ENCODE measurements at regions not wholly inside any gene's neighbourhood (a gene's known extent, or its start where the extent isn't known, plus 50 kb on each side); places are given as distances from the start of the nearest gene placed in this dataset.

- no peaks in the 10 kb centered on the region for H3K36me3 ChIP-seq
- H3K4me1 ChIP-seq, result peaks cover 0 to 5% (median 0%) of the 10 kb centered on the region in 4 donors
- DNase-seq (ENCODE audit: extremely low spot score), result no peak
- no peak overlapping the region for H3K4me3 ChIP-seq
- no peaks in the 10 kb centered on the region for H3K27me3 ChIP-seq
- H3K27ac ChIP-seq (replicated peaks in 1 of 4), result no peak overlapping the region
- intact Hi-C loops (cut with DNase I), result no loop called here
- 52% methylated on average over 6 of the region's 6 CpGs for WGBS
- TF ChIP-seq POLR2A (IDR thresholded peaks at IDR 0.05; ENCODE audit: low read depth), result no peak
- no peak for TF ChIP-seq POLR2AphosphoS5 (IDR thresholded peaks at IDR 0.05)
- TF ChIP-seq EP300 (IDR thresholded peaks at IDR 0.05), result no peak
- TF ChIP-seq CTCF (IDR thresholded peaks at IDR 0.05), result no peak
- no peaks in the 10 kb centered on the region for H3K9me3 ChIP-seq
Measured at GRCh38 chr11:10982704-10983510, 125.1 kb upstream of the ZBED5 start.

DNA sequence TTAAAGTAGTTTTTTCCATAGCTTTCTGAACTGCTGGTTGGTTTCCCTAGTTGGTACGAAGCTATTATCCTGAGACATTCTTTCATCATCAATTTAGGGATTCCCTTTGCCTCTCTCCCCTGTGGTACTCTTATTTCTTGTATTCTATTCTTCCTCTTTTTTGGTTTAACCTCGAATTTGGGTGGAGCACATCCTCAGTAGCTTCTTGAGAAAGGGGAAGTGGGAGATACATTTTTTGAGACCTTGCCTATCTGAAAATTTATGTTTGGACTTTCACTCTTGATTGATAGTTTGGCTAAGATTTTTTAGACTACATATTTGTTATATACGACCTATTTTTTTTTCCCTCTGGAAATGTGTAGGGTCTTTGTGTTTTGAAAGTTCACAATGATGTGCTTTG is 121.7 kb upstream of the ZBED5 start:
- peaks cover 0 to 5% (median 0%) of the 10 kb centered on the region in 4 donors for H3K4me1 ChIP-seq
- DNase-seq (ENCODE audit: extremely low spot score), result no peak
- peaks cover 0 to 5% (median 0%) of the 10 kb centered on the region in 4 donors for H3K9me3 ChIP-seq
- H3K27me3 ChIP-seq, result no peaks in the 10 kb centered on the region
- intact Hi-C loops (cut with DNase I), result no loop called here
- no peaks in the 10 kb centered on the region for H3K36me3 ChIP-seq
- H3K27ac ChIP-seq (replicated peaks in 1 of 4), result no peak overlapping the region
- 64% methylated on average over 3 of the region's 3 CpGs for WGBS
- TF ChIP-seq POLR2AphosphoS5 (IDR thresholded peaks at IDR 0.05), result no peak
- TF ChIP-seq POLR2A (IDR thresholded peaks at IDR 0.05; ENCODE audit: low read depth), result no peak
- no peak for TF ChIP-seq CTCF (IDR thresholded peaks at IDR 0.05)
- TF ChIP-seq EP300 (IDR thresholded peaks at IDR 0.05), result no peak
- H3K4me3 ChIP-seq, result no peak overlapping the region

- intact Hi-C loops (cut with DNase I), result no loop called here
- Histone ChIP-seq H3K4me3 (no peak overlapping the region), H3K36me3 (no peaks in the 10 kb centered on the region), H3K9me3 (peaks cover 0 to 5% (median 0%) of the 10 kb centered on the region in 4 donors), H3K27ac (replicated peaks in 1 of 4) (no peak overlapping the region), H3K4me1 (peaks cover 0 to 8% (median 6%) of the 10 kb centered on the region in 4 donors), H3K27me3 (no peaks in the 10 kb centered on the region)
- TF ChIP-seq POLR2AphosphoS5 (IDR thresholded peaks at IDR 0.05) (no peak), EP300 (IDR thresholded peaks at IDR 0.05) (no peak), POLR2A (IDR thresholded peaks at IDR 0.05; ENCODE audit: low read depth) (no peak), CTCF (IDR thresholded peaks at IDR 0.05) (no peak)
- DNase-seq (ENCODE audit: extremely low spot score), result no peak
- 85% methylated on average over 1 of the region's 1 CpG for WGBS
Measured at GRCh38 chr11:10978198-10978597, 120.3 kb upstream of the ZBED5 start.

DNA sequence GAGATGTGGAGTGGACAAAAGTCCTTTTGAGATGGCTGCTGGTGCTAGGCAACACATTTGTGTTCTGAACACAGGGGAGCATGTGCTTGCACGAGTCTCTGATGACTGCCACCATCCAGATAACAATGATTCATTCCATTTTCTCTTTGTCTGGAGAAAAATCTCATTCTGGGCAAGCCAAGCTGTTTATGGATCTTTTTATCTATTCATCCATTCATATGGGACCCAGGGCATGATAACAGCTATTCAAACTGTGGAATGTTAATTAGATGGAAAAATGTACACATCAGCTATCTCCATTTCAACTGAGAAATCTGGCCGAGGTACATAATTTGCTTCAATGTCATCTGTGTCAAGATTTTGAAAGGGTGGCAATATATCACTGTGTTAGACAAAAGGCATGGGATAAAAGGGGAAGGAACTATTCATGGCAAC is 117.5 kb upstream of the ZBED5 start:
- no peak for DNase-seq (ENCODE audit: extremely low spot score)
- TF ChIP-seq POLR2A (IDR thresholded peaks at IDR 0.05; ENCODE audit: low read depth) (no peak), POLR2AphosphoS5 (IDR thresholded peaks at IDR 0.05) (no peak), CTCF (IDR thresholded peaks at IDR 0.05) (no peak), EP300 (IDR thresholded peaks at IDR 0.05) (no peak)
- H3K4me3 ChIP-seq, result no peak overlapping the region
- no peak overlapping the region for H3K27ac ChIP-seq (replicated peaks in 1 of 4)
- 49% methylated on average over 2 of the region's 2 CpGs for WGBS
- peaks cover 0 to 5% (median 0%) of the 10 kb centered on the region in 4 donors for H3K9me3 ChIP-seq
- intact Hi-C loops (cut with DNase I), result no loop called here
- H3K27me3 ChIP-seq, result no peaks in the 10 kb centered on the region
- H3K36me3 ChIP-seq, result no peaks in the 10 kb centered on the region
- H3K4me1 ChIP-seq, result peaks cover 0 to 10% (median 5%) of the 10 kb centered on the region in 4 donors

All from esophagus muscularis mucosa (tissue), 4 donors.